ENCODE measurements at regions not wholly inside any gene's neighbourhood (a gene's known extent, or its start where the extent isn't known, plus 50 kb on each side); places are given as distances from the start of the nearest gene placed in this dataset.
"Not testable (repeated sequence)": the region's sequence is repeated elsewhere in the genome, so short reads cannot be mapped to it uniquely, and the experiment has no call there.

DNA sequence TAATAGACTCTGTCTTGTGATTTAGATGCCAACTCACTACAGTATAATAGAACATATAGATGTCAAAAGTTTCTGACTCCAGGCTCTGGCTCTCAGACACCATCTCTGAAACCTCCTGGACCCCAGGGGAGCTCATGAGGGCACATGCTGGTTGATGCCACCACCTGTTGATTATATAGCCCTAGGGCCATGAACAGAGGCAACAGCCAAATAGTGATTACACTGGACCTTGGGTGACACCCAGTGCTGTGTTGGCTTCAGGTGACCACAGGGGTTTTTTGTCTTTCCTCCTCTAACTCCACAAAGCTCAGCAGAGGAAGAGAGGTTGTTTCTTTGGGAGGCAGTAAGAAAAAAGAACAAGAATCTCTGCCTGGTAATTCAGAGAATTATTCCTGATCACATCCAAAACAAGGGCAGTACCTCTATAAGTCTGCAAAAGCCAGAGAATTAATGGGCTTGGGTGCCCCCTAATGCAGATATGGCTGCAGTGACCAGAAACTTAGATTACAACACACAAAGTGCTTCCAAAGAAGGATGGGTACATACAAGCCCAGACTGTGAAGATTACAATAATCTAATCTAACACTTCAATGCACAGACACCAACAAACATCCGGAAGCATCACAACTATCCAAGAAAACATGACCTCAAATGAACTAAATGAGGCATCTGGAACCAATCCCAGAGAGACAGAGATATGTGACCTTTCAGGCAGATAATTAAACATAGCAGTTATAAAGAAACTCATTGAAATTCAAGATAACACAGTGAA lies 1920.6 kb downstream of the ARAP2 start:
- no peak for DNase-seq (ENCODE audit: low spot score)

GRCh38 chr4:34328939-34329338 lies 1915.4 kb downstream of the ARAP2 start:
- DNase-seq (ENCODE audit: low spot score) = no peak

GRCh38 chr4:34335156-34335555 lies 1909.2 kb downstream of the ARAP2 start:
- not testable (repeated sequence) for DNase-seq (ENCODE audit: low spot score)

- DNase-seq (ENCODE audit: low spot score) = not testable (repeated sequence)
Observed at GRCh38 chr4:34335556-34335955, 1908.8 kb downstream of the ARAP2 start.

GRCh38 chr4:34362654-34363053 lies 1881.7 kb downstream of the ARAP2 start:
- no peak for DNase-seq (ENCODE audit: low spot score)

DNA sequence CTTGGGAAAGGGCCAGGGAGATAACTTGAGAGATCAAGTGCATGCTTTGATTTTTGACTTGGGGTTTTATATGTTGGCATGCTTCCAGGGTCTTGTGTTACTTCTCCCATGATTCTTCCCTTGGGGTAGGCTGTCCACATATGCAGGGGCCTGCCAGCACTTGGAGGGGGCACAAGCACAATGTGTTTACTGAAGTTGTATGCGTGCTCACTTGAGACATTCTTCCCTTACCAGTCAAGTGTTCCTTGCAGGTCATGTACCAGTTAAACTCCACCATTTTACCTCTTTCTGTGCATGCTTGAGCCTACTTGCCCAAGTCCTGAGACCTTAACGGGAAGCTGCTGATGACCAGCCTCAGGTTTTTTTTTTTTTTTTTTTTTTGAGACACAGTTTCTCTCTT lies 1880.5 kb downstream of the ARAP2 start:
- DNase-seq (ENCODE audit: low spot score) = no peak

GRCh38 chr4:34365946-34366345 lies 1878.4 kb downstream of the ARAP2 start:
- DNase-seq (ENCODE audit: low spot score) = no peak

GRCh38 chr4:34371676-34372075 lies 1872.6 kb downstream of the ARAP2 start:
- no peak for DNase-seq (ENCODE audit: low spot score)

DNA sequence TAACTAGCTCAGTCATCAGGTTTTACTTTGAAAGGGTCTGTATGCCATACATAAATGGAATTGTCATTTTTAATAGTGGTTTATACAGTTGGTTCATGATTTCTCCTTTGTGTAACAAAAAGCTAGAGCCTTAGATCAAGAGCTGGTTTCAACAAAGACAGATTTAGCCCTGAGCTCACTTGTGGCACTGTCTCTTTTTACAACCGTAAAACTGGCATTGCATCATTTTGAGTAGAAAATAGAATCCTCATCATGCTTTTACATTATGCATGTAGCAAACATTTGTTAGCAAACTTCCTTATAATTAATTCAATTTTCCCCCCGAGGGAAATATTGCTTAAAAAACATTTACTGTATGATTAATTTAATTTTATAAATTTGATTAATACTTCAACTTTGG lies 1871.5 kb downstream of the ARAP2 start:
- DNase-seq (ENCODE audit: low spot score) = no peak

DNA sequence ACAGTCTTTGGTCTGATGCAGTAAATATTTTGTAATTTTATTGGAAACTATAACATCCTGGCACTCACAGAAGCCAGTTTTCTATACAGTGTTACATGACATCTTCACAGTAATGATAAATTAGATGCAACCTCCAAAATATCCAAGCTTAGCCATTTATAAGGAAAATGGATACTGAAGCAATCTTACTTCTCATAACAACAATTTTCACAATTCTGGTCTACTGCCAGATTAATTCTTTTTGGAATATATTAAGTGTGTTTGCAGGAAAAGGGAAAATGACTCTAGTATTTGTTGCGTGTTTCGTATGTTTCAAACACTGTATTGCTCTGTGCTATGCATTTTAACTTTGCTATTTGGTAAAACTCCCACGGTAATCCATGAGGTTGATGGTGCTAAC lies 1870.9 kb downstream of the ARAP2 start:
- no peak for DNase-seq (ENCODE audit: low spot score)

DNA sequence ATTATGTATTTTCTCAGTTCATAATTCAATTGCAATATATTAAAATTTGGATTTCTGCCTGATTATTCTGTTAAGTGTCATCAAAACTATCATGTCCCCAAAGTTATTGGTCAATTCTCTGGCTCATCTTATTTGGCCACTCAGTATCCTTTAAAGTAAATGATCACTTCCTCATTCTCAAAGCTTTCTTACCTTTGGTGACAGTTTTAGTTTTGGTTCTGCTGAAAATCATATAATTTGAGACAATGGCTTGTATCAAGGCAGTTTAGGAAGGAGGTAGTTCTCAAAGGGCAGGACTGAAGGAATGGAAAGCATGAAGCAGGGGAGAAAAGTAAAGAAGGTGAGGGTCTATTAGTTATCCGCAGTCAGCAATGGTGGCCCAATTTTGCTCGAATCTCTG lies 1832.1 kb downstream of the ARAP2 start:
- no peak for DNase-seq (ENCODE audit: low spot score)

GRCh38 chr4:34412911-34413310 lies 1831.4 kb downstream of the ARAP2 start:
- no peak for DNase-seq (ENCODE audit: low spot score)

GRCh38 chr4:34417160-34417559 lies 1827.2 kb downstream of the ARAP2 start:
- no peak for DNase-seq (ENCODE audit: low spot score)

- no peak for DNase-seq (ENCODE audit: low spot score)
Observed at GRCh38 chr4:34419871-34420270, 1824.4 kb downstream of the ARAP2 start.

- DNase-seq (ENCODE audit: low spot score) = no peak
Observed at GRCh38 chr4:34422472-34423175, 1821.7 kb downstream of the ARAP2 start.

GRCh38 chr4:34432706-34433105 lies 1811.6 kb downstream of the ARAP2 start:
- no peak for DNase-seq (ENCODE audit: low spot score)

DNA sequence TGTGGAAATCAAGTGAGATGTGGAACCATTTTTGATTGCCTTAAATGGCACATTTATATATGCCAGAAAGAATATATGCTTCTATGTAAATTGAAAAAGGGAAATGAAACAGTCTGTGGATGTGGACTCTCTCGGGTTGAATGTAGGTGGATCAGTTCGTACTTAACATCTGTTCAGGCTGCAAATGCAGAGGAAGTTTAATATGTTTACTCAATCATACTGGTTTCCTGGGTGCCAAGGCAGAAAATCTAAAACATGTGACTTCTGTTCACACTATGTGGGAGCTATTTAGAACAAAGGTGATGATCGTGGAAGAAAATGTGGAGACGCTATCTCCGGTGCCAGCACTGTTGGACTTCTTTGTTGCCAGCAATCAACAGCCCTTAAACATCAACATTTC lies 1809.9 kb downstream of the ARAP2 start:
- DNase-seq (ENCODE audit: low spot score) = not testable (repeated sequence)

- DNase-seq (ENCODE audit: low spot score) = no peak
Observed at GRCh38 chr4:34464196-34464595, 1780.1 kb downstream of the ARAP2 start.

- DNase-seq (ENCODE audit: low spot score) = no peak
Observed at GRCh38 chr4:34466411-34466810, 1777.9 kb downstream of the ARAP2 start.

DNA sequence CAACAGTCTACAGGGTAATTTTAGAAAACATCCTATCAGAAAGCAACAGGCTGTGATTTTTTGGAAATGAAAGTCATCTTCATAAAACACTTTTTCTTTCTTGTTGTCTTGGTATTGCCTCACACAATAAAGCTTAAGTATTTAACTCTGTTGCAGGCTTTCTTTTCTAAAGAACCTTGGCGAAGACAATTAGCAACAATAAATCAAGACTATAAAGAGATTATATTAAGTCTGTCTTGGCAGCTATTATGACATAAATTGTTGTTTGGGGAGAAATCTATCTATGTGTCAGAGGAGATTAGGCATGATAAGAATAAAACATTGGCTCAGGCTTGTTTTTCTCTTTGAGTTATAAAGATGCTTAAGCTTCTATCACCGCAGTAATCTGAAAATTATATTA lies 1774.8 kb downstream of the ARAP2 start:
- DNase-seq (ENCODE audit: low spot score) = no peak

DNA sequence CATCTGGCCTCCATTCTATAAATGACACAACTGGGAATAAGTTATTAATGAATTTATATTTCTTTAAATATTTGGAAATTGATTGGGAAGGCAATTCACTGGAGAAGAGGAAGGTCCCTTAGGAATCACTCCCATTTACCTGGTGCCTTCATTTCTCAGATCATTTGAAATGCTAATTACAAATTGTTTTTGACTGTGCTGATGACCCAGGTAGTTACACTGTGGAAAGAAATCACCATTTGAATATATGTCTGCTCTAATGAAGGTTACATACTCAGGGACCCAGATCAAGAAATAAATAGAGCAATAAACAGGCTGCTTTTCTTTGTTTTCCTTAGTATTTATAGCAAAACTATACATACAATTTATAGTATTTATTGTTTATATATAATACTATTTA lies 1759.1 kb downstream of the ARAP2 start:
- no peak for DNase-seq (ENCODE audit: low spot score)

GRCh38 chr4:34486461-34487363 lies 1757.6 kb downstream of the ARAP2 start:
- DNase-seq (ENCODE audit: low spot score) = no peak

GRCh38 chr4:34492414-34492813 lies 1751.9 kb downstream of the ARAP2 start:
- no peak for DNase-seq (ENCODE audit: low spot score)
